BLaER1 treated with 17β-estradiol and CSF1 and Interleukin-3, amounts not matched to agents 10 nM and 100 nM (cell line): ENCODE measurements at regions not wholly inside any gene's neighbourhood (a gene's known extent, or its start where the extent isn't known, plus 50 kb on each side); places are given as distances from the start of the nearest gene placed in this dataset.

Source experiments
- H3K27ac ChIP-seq, 11 experiments: shearing (Covaris generic); formaldehyde crosslinking; 2 replicates each; pipeline ENCODE4 v1.8.1; 2022
- H3K27me3 ChIP-seq, 11 experiments: shearing (Covaris generic); formaldehyde crosslinking; 2 replicates each; pipeline ENCODE4 v1.8.1; 2022
- H3K36me3 ChIP-seq, 11 experiments: shearing (Covaris generic); formaldehyde crosslinking; 2 replicates each; pipeline ENCODE4 v1.8.1; 2022
- H3K4me1 ChIP-seq, 10 experiments: shearing (Covaris generic); formaldehyde crosslinking; 2 replicates each; pipeline ENCODE4 v1.8.1; 2022
- H3K4me2 ChIP-seq, 11 experiments: shearing (Covaris generic); formaldehyde crosslinking; 2 replicates each; pipeline ENCODE4 v1.8.1; 2022
- H3K4me3 ChIP-seq, 10 experiments: shearing (Covaris generic); formaldehyde crosslinking; 2 replicates each; pipeline ENCODE4 v1.8.1; 2022
- H3K9ac ChIP-seq, 11 experiments: shearing (Covaris generic); formaldehyde crosslinking; 2 replicates each; pipeline ENCODE4 v1.8.1; 2022
- H3K9me3 ChIP-seq, 11 experiments: shearing (Covaris generic); formaldehyde crosslinking; replicated peaks in 1 of 11; 2 replicates each; pipeline ENCODE4 v1.8.1; 2022
- H4K20me1 ChIP-seq, 11 experiments: shearing (Covaris generic); formaldehyde crosslinking; 2 replicates each; pipeline ENCODE4 v1.8.1; 2022
- Cebpa-rat ChIP-seq, 11 experiments: shearing (Covaris generic); IDR thresholded peaks; 2 replicates each; pipeline ENCODE4 v1.8.1; 2022

DNA sequence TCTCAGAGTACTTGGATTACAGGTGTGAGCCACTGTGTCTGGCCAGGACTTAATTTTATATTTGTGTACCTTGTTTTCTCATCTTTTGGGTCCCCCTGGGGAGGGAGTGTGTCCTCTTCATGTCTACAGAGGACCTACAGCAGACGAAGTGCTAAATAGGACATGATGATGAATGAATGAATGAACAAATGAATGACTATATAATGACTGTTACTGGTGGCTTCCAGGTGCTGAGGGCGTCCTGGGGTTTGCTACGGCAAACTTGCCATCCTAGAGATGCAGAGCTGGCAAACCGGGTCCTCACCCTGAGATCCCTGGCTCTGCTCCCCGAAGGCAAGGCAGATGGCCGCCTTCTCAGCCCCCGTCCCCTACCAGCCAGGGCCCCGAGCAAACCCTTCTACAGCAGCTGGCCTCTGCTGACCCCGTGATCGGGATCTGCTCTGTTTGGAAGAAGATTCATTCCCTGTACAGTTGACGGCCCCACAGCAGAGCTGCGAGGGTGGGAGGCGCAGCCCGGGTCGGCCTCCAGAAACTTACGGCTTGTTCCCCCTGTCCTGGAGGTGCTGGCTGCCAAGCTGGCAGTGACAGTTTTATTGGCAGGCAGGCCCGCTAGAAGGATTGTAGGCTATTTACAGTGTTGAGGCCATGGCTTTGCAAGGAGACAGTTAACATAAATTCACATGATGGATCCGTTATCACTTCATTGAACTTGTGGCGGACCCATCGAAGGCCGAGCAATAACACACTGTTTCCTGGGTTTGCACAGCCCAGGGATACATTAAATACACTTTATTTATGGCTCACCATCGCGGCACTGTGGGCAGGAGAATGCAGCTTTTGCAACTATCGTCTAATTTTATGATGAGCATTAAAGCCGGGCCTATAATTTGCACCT, 197.7 kb upstream of the GSE1 start:
- no peak overlapping the region for H3K9ac ChIP-seq

GRCh38 chr16:85416228-85417109, 196.7 kb upstream of the GSE1 start:
- Histone ChIP-seq H3K4me2 (peak overlapping the region; percentile 22 to 70 (median 51); a peak in 20 of 22 replicates), H3K9ac (0 out of 22 replicates have a peak overlapping the region, but pooled peaks of 1 of the 11 experiments have one; percentile 10), H3K36me3 (no peaks in the 10 kb centered on the region), H3K9me3 (peaks cover 15 to 20% (median 19%) of the 10 kb centered on the region in 11 experiments), H4K20me1 (peaks cover 0 to 8% (median 0%) of the 10 kb centered on the region in 11 experiments; a peak in 3 of 22 replicates), H3K27ac (no peak overlapping the region), H3K4me1 (peaks cover 0 to 62% (median 52%) of the 10 kb centered on the region in 10 experiments; a peak in 17 of 20 replicates), H3K4me3 (peak overlapping the region in 2 of 10 experiments; percentile 3 to 28; a peak in 2 of 20 replicates), H3K27me3 (no peaks in the 10 kb centered on the region)
- no peak for TF ChIP-seq Cebpa-rat (IDR thresholded peaks at IDR 0.05)

More for the DNA sequence above, 197.7 kb upstream of the GSE1 start:
- no peak overlapping the region for H3K27ac ChIP-seq
- H3K4me1 ChIP-seq, result peaks cover 0 to 52% (median 44%) of the 10 kb centered on the region in 10 experiments; a peak in 17 of 20 replicates
- H3K4me3 ChIP-seq, result no peak overlapping the region
- peak overlapping the region; percentile 22 to 70 (median 51); a peak in 12 of 22 replicates for H3K4me2 ChIP-seq
- peaks cover 15 to 20% (median 19%) of the 10 kb centered on the region in 11 experiments for H3K9me3 ChIP-seq
- H3K36me3 ChIP-seq, result no peaks in the 10 kb centered on the region
- no peak for TF ChIP-seq Cebpa-rat (IDR thresholded peaks at IDR 0.05)
- H4K20me1 ChIP-seq, result peaks cover 0 to 8% (median 0%) of the 10 kb centered on the region in 11 experiments; a peak in 2 of 22 replicates
- H3K27me3 ChIP-seq, result no peaks in the 10 kb centered on the region

- peaks cover 0 to 8% (median 0%) of the 10 kb centered on the region in 11 experiments; a peak in 4 of 22 replicates for H4K20me1 ChIP-seq
- H3K4me2 ChIP-seq, result peak overlapping the region in 8 of 11 experiments; percentile 11 to 70 (median 52); a peak in 14 of 22 replicates
- peak overlapping the region in 3 of 11 experiments; percentile 4 to 38 (median 30); a peak in 3 of 22 replicates for H3K9ac ChIP-seq
- no peaks in the 10 kb centered on the region for H3K36me3 ChIP-seq
- no peak overlapping the region for H3K27ac ChIP-seq
- peaks cover 0 to 70% (median 57%) of the 10 kb centered on the region in 10 experiments; a peak in 17 of 20 replicates for H3K4me1 ChIP-seq
- TF ChIP-seq Cebpa-rat (IDR thresholded peaks at IDR 0.05), result no peak
- H3K4me3 ChIP-seq, result no peak overlapping the region
- peaks cover 15 to 20% (median 19%) of the 10 kb centered on the region in 11 experiments for H3K9me3 ChIP-seq
- H3K27me3 ChIP-seq, result no peaks in the 10 kb centered on the region
Observed at GRCh38 chr16:85417156-85417860, 195.8 kb upstream of the GSE1 start.

DNA sequence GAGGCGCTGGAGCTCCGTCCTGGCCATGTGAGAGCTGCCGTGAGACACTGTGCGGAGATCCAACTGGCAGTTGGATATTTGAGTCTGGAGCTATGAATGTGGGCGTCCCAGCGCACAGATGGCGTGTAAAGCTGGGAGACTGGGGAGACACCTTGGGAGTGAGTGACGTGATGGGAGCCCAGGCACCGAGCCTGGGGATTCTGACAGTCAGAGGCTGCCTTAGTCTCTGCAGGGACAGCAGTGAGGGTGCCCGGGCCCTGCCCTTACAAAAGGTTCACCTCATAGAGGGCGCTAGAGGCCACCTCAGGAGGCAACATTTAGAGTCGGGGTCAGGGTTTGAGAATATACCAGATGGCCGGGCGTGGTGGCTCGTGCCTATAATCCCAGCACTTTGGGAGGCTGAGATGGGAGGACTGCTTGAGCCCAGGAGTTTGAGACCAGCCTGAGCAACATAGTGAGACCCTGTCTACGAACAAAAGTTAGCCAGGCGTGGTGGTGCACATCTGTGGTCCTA, 194.1 kb upstream of the GSE1 start:
- Histone ChIP-seq H3K4me1 (peaks cover 0 to 82% (median 62%) of the 10 kb centered on the region in 10 experiments; a peak in 17 of 20 replicates), H3K4me2 (peak overlapping the region in 10 of 11 experiments; percentile 1 to 70 (median 36); a peak in 13 of 22 replicates), H3K36me3 (no peaks in the 10 kb centered on the region), H3K9me3 (peaks cover 2 to 5% (median 4%) of the 10 kb centered on the region in 11 experiments; a peak in 19 of 22 replicates), H3K27ac (no peak overlapping the region), H3K9ac (0 out of 22 replicates have a peak overlapping the region, but pooled peaks of 1 of the 11 experiments have one; percentile 19), H4K20me1 (peaks cover 0 to 12% (median 0%) of the 10 kb centered on the region in 11 experiments; a peak in 4 of 22 replicates), H3K27me3 (0 out of 22 replicates have a peak, but pooled peaks cover 0 to 5% (median 0%) of the 10 kb centered on the region in 11 experiments), H3K4me3 (no peak overlapping the region)
- no peak for TF ChIP-seq Cebpa-rat (IDR thresholded peaks at IDR 0.05)

DNA sequence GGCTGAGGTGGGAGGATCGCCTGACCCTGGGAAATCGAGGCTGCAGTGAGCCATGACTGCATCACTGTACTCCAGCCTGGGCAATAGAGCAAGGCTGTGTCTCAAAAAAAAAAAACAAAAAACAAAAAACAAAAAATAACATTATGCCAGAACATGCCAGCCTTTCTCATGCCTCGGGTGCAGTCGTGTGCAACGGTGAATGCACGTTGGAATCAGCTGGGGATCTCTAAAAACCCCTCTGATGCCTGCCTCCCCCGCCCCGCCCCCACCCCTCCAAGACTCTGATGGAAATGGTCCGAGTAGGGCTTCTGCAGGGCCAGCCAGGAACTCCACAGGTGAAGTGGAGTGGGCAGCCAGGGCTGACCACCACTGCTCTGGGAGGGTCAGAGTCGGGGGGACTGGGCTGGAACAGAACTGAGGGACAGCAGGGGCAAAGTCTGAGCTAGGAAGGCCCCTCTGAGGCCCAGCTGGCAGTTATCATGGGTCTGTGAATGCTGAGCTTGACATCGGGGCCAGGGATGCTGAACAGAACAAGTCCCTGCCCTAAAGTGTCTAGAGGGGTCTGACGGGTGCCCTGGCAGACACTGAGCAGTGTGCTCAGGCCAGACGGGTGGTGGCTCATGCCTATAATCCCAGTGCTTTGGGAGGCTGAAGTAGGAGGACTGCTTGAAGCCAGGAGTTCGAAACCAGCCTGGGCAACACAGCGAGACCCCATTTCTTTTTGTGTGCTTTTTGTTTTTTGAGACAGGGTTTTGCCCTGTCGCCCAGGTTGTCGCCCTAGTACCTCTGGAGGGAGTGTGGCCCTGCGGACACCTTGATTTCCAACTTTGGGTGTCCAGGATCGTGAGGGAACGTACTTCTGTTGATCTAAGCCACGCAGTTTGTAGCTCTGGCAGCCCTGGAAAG, 193.4 kb upstream of the GSE1 start:
- Histone ChIP-seq H3K36me3 (no peaks in the 10 kb centered on the region), H3K4me3 (no peak overlapping the region), H3K9me3 (no peaks in the 10 kb centered on the region), H3K9ac (peak overlapping the region in 1 of 11 experiments; percentile 55; a peak in 1 of 22 replicates), H3K4me2 (peak overlapping the region in 8 of 11 experiments; percentile 6 to 70 (median 42); a peak in 11 of 22 replicates), H3K27ac (peak overlapping the region in 1 of 11 experiments; percentile 12; a peak in 1 of 22 replicates), H3K4me1 (peaks cover 0 to 89% (median 65%) of the 10 kb centered on the region in 10 experiments; a peak in 17 of 20 replicates), H4K20me1 (peaks cover 0 to 16% (median 0%) of the 10 kb centered on the region in 11 experiments; a peak in 4 of 22 replicates), H3K27me3 (peaks cover 0 to 8% (median 0%) of the 10 kb centered on the region in 11 experiments; a peak in 1 of 22 replicates)
- no peak for TF ChIP-seq Cebpa-rat (IDR thresholded peaks at IDR 0.05)

GRCh38 chr16:85420501-85421337, 192.4 kb upstream of the GSE1 start:
- Histone ChIP-seq H3K4me3 (no peak overlapping the region), H3K27ac (peak overlapping the region in 1 of 11 experiments; percentile 12; a peak in 1 of 22 replicates), H3K4me2 (peak overlapping the region in 8 of 11 experiments; percentile 6 to 70 (median 23); a peak in 11 of 22 replicates), H3K36me3 (no peaks in the 10 kb centered on the region), H3K4me1 (peaks cover 0 to 94% (median 73%) of the 10 kb centered on the region in 10 experiments; a peak in 17 of 20 replicates), H3K27me3 (peaks cover 0 to 9% (median 0%) of the 10 kb centered on the region in 11 experiments; a peak in 1 of 22 replicates), H3K9ac (no peak overlapping the region), H4K20me1 (peaks cover 0 to 19% (median 0%) of the 10 kb centered on the region in 11 experiments; a peak in 6 of 22 replicates), H3K9me3 (no peaks in the 10 kb centered on the region)
- TF ChIP-seq Cebpa-rat (IDR thresholded peaks at IDR 0.05), result no peak
